B cell (primary cell): ENCODE measurements at regions not wholly inside any gene's neighbourhood (a gene's known extent, or its start where the extent isn't known, plus 50 kb on each side); places are given as distances from the start of the nearest gene placed in this dataset.

Experiments used
- ATAC-seq: fragments of 200-7000 bp; cut with Tn5 transposase; one replicate; pipeline ENCODE4 v1.10.0; 2021; ENCODE audit warnings: low read depth, mild to moderate bottlenecking, moderate number of reproducible peaks, moderate library complexity
- CTCF ChIA-PET: fragments of 350-600 bp; sonication (Branson Sonifier 250); formaldehyde crosslinking; loops from one replicate; lab custom pipeline; 2021; ENCODE audit warnings: antibody characterized with exemption, inconsistent platforms; lab: Charles Lee
- POLR2A ChIA-PET: fragments of 350-600 bp; sonication (Branson Sonifier 250); formaldehyde crosslinking; loops from one replicate; lab custom pipeline; 2021; ENCODE audit warnings: antibody characterized with exemption; lab: Charles Lee
- DNase-seq: peaks from one replicate; pipeline ENCODE4 v3.0.0; 2013
- H2AFZ ChIP-seq: 2 replicates; pipeline ENCODE4 v1.6.1; 2012; ENCODE audit warnings: mild to moderate bottlenecking, low read depth, low read length; ENCODE audit not compliant: insufficient read depth, poor library complexity, severe bottlenecking
- H3K27ac ChIP-seq, 2 donors: 1 replicate in 1 of 2; 2 replicates in 1 of 2; pipeline ENCODE4 v1.5.1; 2012 to 2013; ENCODE audit warnings: low read length in 2 of 2, mild to moderate bottlenecking in 2 of 2, moderate library complexity in 1 of 2
- H3K27me3 ChIP-seq, 4 experiments: fragments of 200-600 bp in 1 of 4; sonication (generic) in 1 of 4; replicated peaks in 1 of 4; 1 replicate in 2 of 4; 2 replicates in 2 of 4; pipeline versions ENCODE4 v1.6.1 to v1.7.0; 2013 to 2016; ENCODE audit warnings: low read length in 3 of 4, mild to moderate bottlenecking in 2 of 4, mixed read lengths in 1 of 4, moderate library complexity in 1 of 4; ENCODE audit not compliant: insufficient read depth in 4 of 4, control insufficient read depth in 3 of 4; ENCODE audit errors: control extremely low read depth in 1 of 4
- H3K36me3 ChIP-seq, 2 experiments: replicated peaks in 1 of 2; 1 replicate in 1 of 2; 2 replicates in 1 of 2; pipeline versions ENCODE4 v1.6.1 to v1.7.1; 2013; ENCODE audit warnings: low read length in 1 of 2; ENCODE audit not compliant: insufficient read depth in 2 of 2, control insufficient read depth in 1 of 2; ENCODE audit errors: control extremely low read depth in 1 of 2, extremely low read depth in 1 of 2
- H3K4me1 ChIP-seq, 2 donors: fragments of 200-600 bp in 1 of 2; sonication (generic) in 1 of 2; 1 replicate in 1 of 2; 2 replicates in 1 of 2; pipeline versions ENCODE4 v1.5.1 to v1.6.1; 2013 to 2017; ENCODE audit warnings: low read length in 2 of 2; ENCODE audit not compliant: control insufficient read depth in 2 of 2, insufficient read depth in 2 of 2
- H3K4me2 ChIP-seq: replicated peaks from 2 replicates; pipeline ENCODE3; 2012; ENCODE audit warnings: mild to moderate bottlenecking, low read depth, low read length; ENCODE audit not compliant: poor library complexity, severe bottlenecking
- H3K4me3 ChIP-seq, 5 experiments: fragments of 200-600 bp in 1 of 5; sonication (generic) in 1 of 5; 1 replicate in 3 of 5; 2 replicates in 2 of 5; pipeline versions ENCODE4 v1.5.1 to v1.7.0; 2011 to 2016; ENCODE audit warnings: low read length in 4 of 5, mild to moderate bottlenecking in 4 of 5, low read depth in 2 of 5, control low read depth in 1 of 5, moderate library complexity in 1 of 5; ENCODE audit not compliant: insufficient read depth in 1 of 5; ENCODE audit errors: control extremely low read depth in 1 of 5, extremely low read depth in 1 of 5
- H3K79me2 ChIP-seq: fragments of 200-600 bp; sonication (generic); one replicate; pipeline ENCODE4 v1.6.0; 2016; ENCODE audit warnings: low read length; ENCODE audit not compliant: control insufficient read depth, insufficient read depth
- H3K9ac ChIP-seq: fragments of 200-600 bp; sonication (generic); 2 replicates; pipeline ENCODE4 v1.6.1; 2017; ENCODE audit warnings: mild to moderate bottlenecking, low read length, moderate library complexity
- H3K9me3 ChIP-seq, 3 donors: one replicate each; pipeline versions ENCODE4 v1.6.1 to v1.7.1; 2013; ENCODE audit warnings: low read length in 2 of 3; ENCODE audit not compliant: control insufficient read depth in 2 of 3, insufficient read depth in 1 of 3; ENCODE audit errors: control extremely low read depth in 1 of 3
- H4K20me1 ChIP-seq: 2 replicates; pipeline ENCODE4 v1.6.0; 2012; ENCODE audit warnings: mild to moderate bottlenecking, low read length; ENCODE audit not compliant: insufficient read depth, control insufficient read depth, poor library complexity, severe bottlenecking
- H3K27ac Mint-ChIP-seq: one replicate; pipeline ENCODE4 v1.8.0; 2021; ENCODE audit warnings: mixed read lengths
- H3K27me3 Mint-ChIP-seq: one replicate; pipeline ENCODE4 v1.8.0; 2021; ENCODE audit warnings: mixed read lengths
- H3K4me1 Mint-ChIP-seq: one replicate; pipeline ENCODE4 v1.8.0; 2021; ENCODE audit warnings: mixed read lengths
- H3K4me3 Mint-ChIP-seq: one replicate; pipeline ENCODE4 v1.8.0; 2021; ENCODE audit warnings: mixed read lengths
- H3K9me3 Mint-ChIP-seq: one replicate; pipeline ENCODE4 v1.8.0; 2022; ENCODE audit warnings: mixed read lengths; ENCODE audit not compliant: insufficient read depth
- EZH2 ChIP-seq: IDR thresholded peaks from 2 replicates; pipeline ENCODE4 v1.6.1; 2012; ENCODE audit warnings: borderline replicate concordance, low read depth, mild to moderate bottlenecking, moderate library complexity, low read length; ENCODE audit not compliant: insufficient read depth, poor library complexity, severe bottlenecking
- WGBS: methylation state at CpG from one replicate; pipeline ENCODE4 v1.1.5; 2013; ENCODE audit warnings: missing lambda C conversion rate; ENCODE audit not compliant: insufficient coverage; 5-methylcytosine and 5-hydroxymethylcytosine counted together
- intact Hi-C: fragments of 100-400 bp; cut with micrococcal nuclease; formaldehyde crosslinking; loops from one replicate; pipeline ENCODE4 v1.10.0; 2022
- TF ChIP-seq, protein P1 (sequence below): fragments of 200-600 bp; IDR thresholded peaks from one replicate; pipeline ENCODE4 v1.8.0; 2022; ENCODE audit warnings: antibody characterized with exemption, mild to moderate bottlenecking

DNA sequence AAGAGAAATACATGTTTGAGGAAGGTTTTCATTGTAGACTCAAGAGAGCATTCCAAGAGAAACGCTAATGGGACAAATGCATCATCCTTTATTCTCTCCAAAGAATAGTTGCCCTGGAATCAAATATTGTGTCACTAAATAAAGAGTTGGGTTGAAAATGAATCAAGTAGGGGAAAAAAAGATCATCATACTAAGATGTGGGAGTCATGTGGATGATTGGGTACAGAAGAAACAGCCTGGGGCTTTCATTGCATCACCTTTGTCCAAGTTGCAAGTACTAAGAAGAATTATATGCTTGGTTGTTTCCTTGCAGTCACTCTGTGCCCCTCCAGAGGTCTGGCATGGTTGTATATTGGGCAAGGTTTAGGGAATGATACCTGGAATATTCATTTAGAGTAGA, 658.9 kb downstream of the TOX3 start:
- Mint-ChIP-seq H3K4me1 (no peaks in the 10 kb centered on the region), H3K27ac (no peak overlapping the region), H3K4me3 (no peak overlapping the region), H3K27me3 (no peaks in the 10 kb centered on the region), H3K9me3 (peaks cover 4% of the 10 kb centered on the region)
- Histone ChIP-seq H3K36me3 (no peaks in the 10 kb centered on the region), H4K20me1 (no peaks in the 10 kb centered on the region), H3K9ac (no peak overlapping the region), H2AFZ (no peak overlapping the region), H3K27me3 (no peaks in the 10 kb centered on the region), H3K27ac (no peak overlapping the region), H3K4me1 (no peaks in the 10 kb centered on the region), H3K4me2 (no peak overlapping the region), H3K4me3 (no peak overlapping the region), H3K9me3 (no peaks in the 10 kb centered on the region), H3K79me2 (no peaks in the 10 kb centered on the region)
- CTCF ChIA-PET = no interaction called here
- TF ChIP-seq EZH2 = no peak
- TF ChIP-seq, protein P1, sequence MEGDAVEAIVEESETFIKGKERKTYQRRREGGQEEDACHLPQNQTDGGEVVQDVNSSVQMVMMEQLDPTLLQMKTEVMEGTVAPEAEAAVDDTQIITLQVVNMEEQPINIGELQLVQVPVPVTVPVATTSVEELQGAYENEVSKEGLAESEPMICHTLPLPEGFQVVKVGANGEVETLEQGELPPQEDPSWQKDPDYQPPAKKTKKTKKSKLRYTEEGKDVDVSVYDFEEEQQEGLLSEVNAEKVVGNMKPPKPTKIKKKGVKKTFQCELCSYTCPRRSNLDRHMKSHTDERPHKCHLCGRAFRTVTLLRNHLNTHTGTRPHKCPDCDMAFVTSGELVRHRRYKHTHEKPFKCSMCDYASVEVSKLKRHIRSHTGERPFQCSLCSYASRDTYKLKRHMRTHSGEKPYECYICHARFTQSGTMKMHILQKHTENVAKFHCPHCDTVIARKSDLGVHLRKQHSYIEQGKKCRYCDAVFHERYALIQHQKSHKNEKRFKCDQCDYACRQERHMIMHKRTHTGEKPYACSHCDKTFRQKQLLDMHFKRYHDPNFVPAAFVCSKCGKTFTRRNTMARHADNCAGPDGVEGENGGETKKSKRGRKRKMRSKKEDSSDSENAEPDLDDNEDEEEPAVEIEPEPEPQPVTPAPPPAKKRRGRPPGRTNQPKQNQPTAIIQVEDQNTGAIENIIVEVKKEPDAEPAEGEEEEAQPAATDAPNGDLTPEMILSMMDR = no peak
- no CpG with 5 or more reads among the region's 1 CpG for WGBS
- POLR2A ChIA-PET = no interaction called here
- intact Hi-C loops = no loop called here
- ATAC-seq = no peak
- DNase-seq = no peak

DNA sequence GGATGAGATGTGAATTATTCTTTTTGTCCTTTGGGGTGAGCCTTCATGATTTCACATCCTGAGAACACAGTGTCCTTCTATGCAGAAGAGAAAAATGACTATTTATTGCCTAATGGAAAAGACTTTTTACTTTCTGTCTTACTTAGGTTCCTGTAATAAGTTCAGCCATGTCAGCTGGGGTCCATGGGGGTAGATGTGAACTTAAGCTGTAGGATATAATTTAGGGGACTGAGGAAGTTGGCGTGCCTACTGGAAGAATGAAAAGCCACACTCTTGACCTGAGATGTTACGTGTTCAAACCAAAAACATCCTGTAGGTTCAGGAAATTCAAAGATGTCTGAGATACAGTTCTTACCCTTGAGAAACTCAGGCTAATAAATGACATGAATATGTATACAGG, 660.5 kb downstream of the TOX3 start:
- ATAC-seq (no peak), DNase-seq (no peak)
- Histone ChIP-seq H3K4me3 (no peak overlapping the region), H3K79me2 (no peaks in the 10 kb centered on the region), H3K4me2 (no peak overlapping the region), H3K9ac (no peak overlapping the region), H2AFZ (no peak overlapping the region), H3K27me3 (no peaks in the 10 kb centered on the region), H3K9me3 (no peaks in the 10 kb centered on the region), H3K4me1 (no peaks in the 10 kb centered on the region), H4K20me1 (no peaks in the 10 kb centered on the region), H3K27ac (no peak overlapping the region), H3K36me3 (no peaks in the 10 kb centered on the region)
- no peaks in the 10 kb centered on the region for H3K27me3 Mint-ChIP-seq
- intact Hi-C loops = no loop called here
- ChIA-PET CTCF (no interaction called here), POLR2A (no interaction called here)
- 17% methylated on average over 2 of the region's 2 CpGs for WGBS
- TF ChIP-seq EZH2 = no peak
- TF ChIP-seq, protein P1 = no peak
- H3K4me3 Mint-ChIP-seq = no peak overlapping the region
- H3K9me3 Mint-ChIP-seq = peaks cover 4% of the 10 kb centered on the region
- H3K27ac Mint-ChIP-seq = no peak overlapping the region
- H3K4me1 Mint-ChIP-seq = no peaks in the 10 kb centered on the region
